ENCODE measurements at regions not wholly inside any gene's neighbourhood (a gene's known extent, or its start where the extent isn't known, plus 50 kb on each side); places are given as distances from the start of the nearest gene placed in this dataset.

- TF ChIP-seq CTCF (IDR thresholded peaks at IDR 0.05; ENCODE audit: insufficient read depth, low read length, poor library complexity, severe bottlenecking) (no peak), EZH2phosphoT487 (conservative IDR thresholded peaks at IDR 0.05; ENCODE audit: low read length) (no peak)
Measured at GRCh38 chr13:61734683-61735082, 319.0 kb upstream of the PCDH20 start.

Measured in SU-DHL-6 (cell line).